IPS DF 19.7 (cell line): ENCODE measurements at regions not wholly inside any gene's neighbourhood (a gene's known extent, or its start where the extent isn't known, plus 50 kb on each side); places are given as distances from the start of the nearest gene placed in this dataset.

ENCODE experiments used
- DNase-seq: peaks from one replicate; pipeline ENCODE4 v3.0.0-alpha.2; 2013; ENCODE audit warnings: low read depth, low spot score

- DNase-seq: no peak
These were observed 637.9 kb downstream of the PLOD2 start for GRCh38 chr3:145522893-145523651.

GRCh38 chr3:145531548-145531947 is 629.4 kb downstream of the PLOD2 start:
- DNase-seq: no peak

GRCh38 chr3:145533696-145534095 is 627.3 kb downstream of the PLOD2 start:
- DNase-seq: no peak

GRCh38 chr3:145536461-145536860 is 624.5 kb downstream of the PLOD2 start:
- no peak for DNase-seq

- no peak for DNase-seq
These were observed 610.5 kb downstream of the PLOD2 start for GRCh38 chr3:145550522-145550921.

- DNase-seq: peak; percentile 12
These were observed 603.6 kb downstream of the PLOD2 start for GRCh38 chr3:145557405-145557804.

GRCh38 chr3:145578471-145578870 is 582.5 kb downstream of the PLOD2 start:
- DNase-seq: no peak

GRCh38 chr3:145581694-145582093 is 579.3 kb downstream of the PLOD2 start:
- DNase-seq: no peak

GRCh38 chr3:145604851-145605250 is 556.1 kb downstream of the PLOD2 start:
- DNase-seq: no peak

GRCh38 chr3:145620002-145620401 is 541.0 kb downstream of the PLOD2 start:
- DNase-seq: no peak

GRCh38 chr3:145620486-145620885 is 540.5 kb downstream of the PLOD2 start:
- no peak for DNase-seq

- DNase-seq: no peak
These were observed 537.6 kb downstream of the PLOD2 start for GRCh38 chr3:145623349-145623748.

GRCh38 chr3:145628211-145628610 is 532.8 kb downstream of the PLOD2 start:
- no peak for DNase-seq

GRCh38 chr3:145637105-145637504 is 523.9 kb downstream of the PLOD2 start:
- DNase-seq: no peak

GRCh38 chr3:145639003-145639606 is 521.9 kb downstream of the PLOD2 start:
- no peak for DNase-seq

GRCh38 chr3:145639875-145640274 is 521.1 kb downstream of the PLOD2 start:
- DNase-seq: no peak

GRCh38 chr3:145648396-145648795 is 512.6 kb downstream of the PLOD2 start:
- no peak for DNase-seq

- no peak for DNase-seq
These were observed 511.6 kb downstream of the PLOD2 start for GRCh38 chr3:145649368-145649887.

GRCh38 chr3:145650170-145650569 is 510.8 kb downstream of the PLOD2 start:
- no peak for DNase-seq

- DNase-seq: no peak
These were observed 489.9 kb downstream of the PLOD2 start for GRCh38 chr3:145671121-145671520.

GRCh38 chr3:145673838-145674237 is 487.1 kb downstream of the PLOD2 start:
- no peak for DNase-seq

GRCh38 chr3:145678401-145678800 is 482.6 kb downstream of the PLOD2 start:
- DNase-seq: no peak

- no peak for DNase-seq
These were observed 479.8 kb downstream of the PLOD2 start for GRCh38 chr3:145681181-145681580.
